Panc1 (cell line): ENCODE measurements at regions not wholly inside any gene's neighbourhood (a gene's known extent, or its start where the extent isn't known, plus 50 kb on each side); places are given as distances from the start of the nearest gene placed in this dataset.

Experiments
- POLR2AphosphoS5 ChIP-seq: IDR thresholded peaks from 2 replicates; pipeline ENCODE4 v1.6.1; 2012; ENCODE audit warnings: mild to moderate bottlenecking, low read depth, low read length, moderate library complexity
- SIN3A ChIP-seq: IDR thresholded peaks from 2 replicates; pipeline ENCODE4 v1.6.1; 2012; ENCODE audit warnings: low read depth, mild to moderate bottlenecking, low read length, moderate library complexity, borderline replicate concordance; ENCODE audit not compliant: insufficient read depth
- TCF7L2 ChIP-seq: IDR thresholded peaks from 2 replicates; pipeline ENCODE4 v1.6.1; 2011; ENCODE audit warnings: mild to moderate bottlenecking, low read depth, low read length, inconsistent platforms
- TF ChIP-seq, protein P1 (sequence below): fragments of 450-650 bp; IDR thresholded peaks from 2 replicates; pipeline ENCODE4 v1.5.1; 2017; ENCODE audit warnings: mild to moderate bottlenecking
- TF ChIP-seq, protein P2 (sequence below), 2 experiments: IDR thresholded peaks; 2 replicates each; pipeline ENCODE4 v1.6.1; 2011 to 2012; ENCODE audit warnings: low read depth in 2 of 2, control low read depth in 1 of 2, low read length in 1 of 2, mild to moderate bottlenecking in 1 of 2, moderate library complexity in 1 of 2; ENCODE audit not compliant: insufficient read depth in 1 of 2

DNA sequence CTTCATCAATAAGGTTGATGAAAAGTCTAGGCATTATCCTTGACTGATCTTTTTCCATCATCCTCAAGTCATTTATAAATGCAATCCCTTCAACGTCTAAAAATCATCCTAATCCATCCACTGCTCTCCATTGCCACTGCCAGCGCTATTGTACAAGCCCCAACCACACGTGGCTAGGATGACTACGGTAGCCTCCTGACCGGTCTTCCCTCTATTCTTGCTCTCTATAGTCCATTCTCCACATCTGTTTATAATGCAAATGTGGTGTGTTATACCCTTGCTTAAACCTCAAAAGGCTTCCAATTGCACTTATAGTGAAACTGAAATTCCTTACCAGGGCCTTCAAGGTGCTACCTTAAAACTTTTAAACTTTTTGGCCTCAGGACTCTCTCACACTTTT is 410.6 kb upstream of the ADAMTS9 start:
- TF ChIP-seq, protein P1, sequence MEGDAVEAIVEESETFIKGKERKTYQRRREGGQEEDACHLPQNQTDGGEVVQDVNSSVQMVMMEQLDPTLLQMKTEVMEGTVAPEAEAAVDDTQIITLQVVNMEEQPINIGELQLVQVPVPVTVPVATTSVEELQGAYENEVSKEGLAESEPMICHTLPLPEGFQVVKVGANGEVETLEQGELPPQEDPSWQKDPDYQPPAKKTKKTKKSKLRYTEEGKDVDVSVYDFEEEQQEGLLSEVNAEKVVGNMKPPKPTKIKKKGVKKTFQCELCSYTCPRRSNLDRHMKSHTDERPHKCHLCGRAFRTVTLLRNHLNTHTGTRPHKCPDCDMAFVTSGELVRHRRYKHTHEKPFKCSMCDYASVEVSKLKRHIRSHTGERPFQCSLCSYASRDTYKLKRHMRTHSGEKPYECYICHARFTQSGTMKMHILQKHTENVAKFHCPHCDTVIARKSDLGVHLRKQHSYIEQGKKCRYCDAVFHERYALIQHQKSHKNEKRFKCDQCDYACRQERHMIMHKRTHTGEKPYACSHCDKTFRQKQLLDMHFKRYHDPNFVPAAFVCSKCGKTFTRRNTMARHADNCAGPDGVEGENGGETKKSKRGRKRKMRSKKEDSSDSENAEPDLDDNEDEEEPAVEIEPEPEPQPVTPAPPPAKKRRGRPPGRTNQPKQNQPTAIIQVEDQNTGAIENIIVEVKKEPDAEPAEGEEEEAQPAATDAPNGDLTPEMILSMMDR = no peak
- TF ChIP-seq, protein P2, sequence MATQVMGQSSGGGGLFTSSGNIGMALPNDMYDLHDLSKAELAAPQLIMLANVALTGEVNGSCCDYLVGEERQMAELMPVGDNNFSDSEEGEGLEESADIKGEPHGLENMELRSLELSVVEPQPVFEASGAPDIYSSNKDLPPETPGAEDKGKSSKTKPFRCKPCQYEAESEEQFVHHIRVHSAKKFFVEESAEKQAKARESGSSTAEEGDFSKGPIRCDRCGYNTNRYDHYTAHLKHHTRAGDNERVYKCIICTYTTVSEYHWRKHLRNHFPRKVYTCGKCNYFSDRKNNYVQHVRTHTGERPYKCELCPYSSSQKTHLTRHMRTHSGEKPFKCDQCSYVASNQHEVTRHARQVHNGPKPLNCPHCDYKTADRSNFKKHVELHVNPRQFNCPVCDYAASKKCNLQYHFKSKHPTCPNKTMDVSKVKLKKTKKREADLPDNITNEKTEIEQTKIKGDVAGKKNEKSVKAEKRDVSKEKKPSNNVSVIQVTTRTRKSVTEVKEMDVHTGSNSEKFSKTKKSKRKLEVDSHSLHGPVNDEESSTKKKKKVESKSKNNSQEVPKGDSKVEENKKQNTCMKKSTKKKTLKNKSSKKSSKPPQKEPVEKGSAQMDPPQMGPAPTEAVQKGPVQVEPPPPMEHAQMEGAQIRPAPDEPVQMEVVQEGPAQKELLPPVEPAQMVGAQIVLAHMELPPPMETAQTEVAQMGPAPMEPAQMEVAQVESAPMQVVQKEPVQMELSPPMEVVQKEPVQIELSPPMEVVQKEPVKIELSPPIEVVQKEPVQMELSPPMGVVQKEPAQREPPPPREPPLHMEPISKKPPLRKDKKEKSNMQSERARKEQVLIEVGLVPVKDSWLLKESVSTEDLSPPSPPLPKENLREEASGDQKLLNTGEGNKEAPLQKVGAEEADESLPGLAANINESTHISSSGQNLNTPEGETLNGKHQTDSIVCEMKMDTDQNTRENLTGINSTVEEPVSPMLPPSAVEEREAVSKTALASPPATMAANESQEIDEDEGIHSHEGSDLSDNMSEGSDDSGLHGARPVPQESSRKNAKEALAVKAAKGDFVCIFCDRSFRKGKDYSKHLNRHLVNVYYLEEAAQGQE (IDR thresholded peaks at IDR 0.05; ENCODE audit: insufficient read depth in 1 of 2, low read depth in 2 of 2, low read length in 1 of 2) = no peak
- TF ChIP-seq SIN3A = no peak
- no peak for TF ChIP-seq POLR2AphosphoS5
- no peak for TF ChIP-seq TCF7L2
